Urothelium cell line (cell line): ENCODE measurements at regions not wholly inside any gene's neighbourhood (a gene's known extent, or its start where the extent isn't known, plus 50 kb on each side); places are given as distances from the start of the nearest gene placed in this dataset.
"Not testable (repeated sequence)": the region's sequence is repeated elsewhere in the genome, so short reads cannot be mapped to it uniquely, and the experiment has no call there.

Experiments
- DNase-seq: peaks from one replicate; pipeline ENCODE4 v3.0.0; 2011; ENCODE audit warnings: low spot score, mixed read lengths
- FAIRE-seq: peaks from 2 replicates; lab custom pipeline; 2011; peaks lifted over from hg19 to GRCh38; lab: Jason Lieb, UNC

DNA sequence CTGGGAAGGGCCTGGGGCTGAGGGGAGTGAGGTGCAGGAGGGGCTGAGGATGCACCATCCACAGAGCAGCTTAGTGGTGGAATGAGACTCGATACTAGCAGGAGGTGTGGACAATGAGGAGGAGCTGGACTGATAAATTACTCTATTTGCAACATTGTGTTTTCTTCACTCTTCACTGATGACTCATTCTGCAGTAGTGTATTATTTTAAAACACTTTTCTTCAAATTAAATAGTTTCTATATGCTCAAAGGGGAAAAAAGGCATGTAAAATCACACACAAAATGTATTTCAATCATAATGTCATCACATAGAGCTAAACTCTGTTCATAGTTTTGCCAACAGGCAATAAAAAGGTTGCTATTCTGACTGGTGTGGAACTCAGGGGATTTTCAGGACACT, 467.0 kb upstream of the CTSO start:
- FAIRE-seq (no peak), DNase-seq (no peak)

DNA sequence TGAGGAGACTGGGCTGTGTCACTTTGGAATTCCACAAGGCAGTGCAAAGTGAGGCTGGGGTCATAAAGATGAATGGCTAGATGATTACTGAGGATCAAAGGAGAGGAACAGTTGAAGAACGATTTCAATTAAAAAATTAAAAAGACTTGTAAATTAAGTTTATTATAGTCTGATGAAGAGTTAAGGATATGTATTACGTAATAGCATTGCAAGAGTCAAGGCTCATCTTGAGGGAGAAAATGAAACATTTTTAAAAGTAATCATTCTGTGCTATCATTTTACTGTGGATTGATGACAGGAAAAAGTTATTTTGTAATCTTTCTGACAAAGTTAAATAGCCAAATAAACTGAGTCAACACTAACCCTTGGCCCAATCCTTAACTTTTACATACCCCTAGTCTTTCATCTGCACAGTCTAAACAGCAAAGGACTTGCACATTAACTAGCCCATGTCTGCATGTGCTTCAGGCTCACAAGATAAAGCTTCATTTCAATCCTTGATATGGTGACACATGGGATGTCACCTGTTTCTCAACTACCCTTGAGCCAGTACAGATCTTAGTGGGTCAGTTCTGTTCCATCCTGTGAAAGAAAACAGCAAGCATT, 465.5 kb upstream of the CTSO start:
- DNase-seq (no peak), FAIRE-seq (no peak)

DNA sequence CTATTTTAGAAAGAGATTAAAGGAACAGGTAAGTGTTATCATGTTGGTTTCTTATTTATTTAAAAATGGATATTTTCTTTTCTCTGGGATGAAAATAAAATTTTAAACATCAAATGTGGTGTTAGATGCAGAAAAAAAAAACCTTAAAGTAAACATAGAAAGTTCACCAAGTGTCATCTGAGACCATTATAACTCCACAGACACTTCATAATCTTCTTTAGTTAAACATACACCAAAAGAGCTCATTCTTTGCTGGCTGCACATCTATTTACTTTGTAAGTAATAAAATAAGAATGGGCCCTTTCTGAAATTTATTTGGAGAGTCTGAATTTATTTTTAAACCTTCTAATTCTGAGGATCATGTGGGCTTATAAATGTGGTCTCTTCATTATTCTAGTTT, 460.7 kb upstream of the CTSO start:
- FAIRE-seq (no peak), DNase-seq (no peak)

DNA sequence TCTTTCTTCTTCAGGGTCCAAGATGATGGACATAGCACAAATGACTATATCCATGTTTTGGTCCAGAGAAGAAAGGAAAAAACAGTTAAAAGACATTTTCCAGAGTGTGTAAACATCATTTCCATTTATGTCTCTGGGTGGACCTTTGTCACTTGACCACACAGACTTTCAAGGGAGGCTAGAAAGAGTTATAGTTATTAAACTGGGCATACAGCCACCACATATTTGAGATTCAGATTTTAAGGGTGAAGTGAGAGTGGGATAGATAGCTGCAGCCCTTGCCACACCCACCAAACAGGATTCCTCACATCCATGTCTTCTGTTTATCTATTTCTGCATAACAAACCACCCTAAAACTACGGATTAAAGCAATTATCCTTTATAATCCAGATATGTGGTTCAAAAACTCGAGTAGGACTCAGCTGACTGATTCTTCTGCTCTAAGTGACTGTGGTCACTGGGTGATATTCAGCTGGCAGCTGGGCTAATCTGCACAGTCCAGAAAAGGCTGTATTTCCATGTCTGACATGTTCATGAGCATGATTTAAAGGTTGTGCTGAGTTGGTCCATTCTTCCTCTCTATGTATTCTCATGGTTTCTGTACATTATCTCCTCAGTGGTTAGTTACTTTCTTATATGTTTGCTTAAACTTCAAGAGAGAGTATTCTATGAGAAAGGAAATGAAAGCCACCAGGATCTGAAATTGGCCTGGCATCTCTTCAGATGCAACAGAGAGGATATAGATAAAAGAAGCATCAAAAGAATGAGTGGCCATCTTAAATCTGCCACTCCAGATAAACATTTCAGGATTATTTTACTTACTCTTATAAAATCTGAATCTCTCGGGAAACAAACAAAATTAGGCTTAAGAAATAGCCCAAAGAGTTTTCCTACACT, 459.8 kb upstream of the CTSO start:
- DNase-seq (no peak), FAIRE-seq (no peak)

DNA sequence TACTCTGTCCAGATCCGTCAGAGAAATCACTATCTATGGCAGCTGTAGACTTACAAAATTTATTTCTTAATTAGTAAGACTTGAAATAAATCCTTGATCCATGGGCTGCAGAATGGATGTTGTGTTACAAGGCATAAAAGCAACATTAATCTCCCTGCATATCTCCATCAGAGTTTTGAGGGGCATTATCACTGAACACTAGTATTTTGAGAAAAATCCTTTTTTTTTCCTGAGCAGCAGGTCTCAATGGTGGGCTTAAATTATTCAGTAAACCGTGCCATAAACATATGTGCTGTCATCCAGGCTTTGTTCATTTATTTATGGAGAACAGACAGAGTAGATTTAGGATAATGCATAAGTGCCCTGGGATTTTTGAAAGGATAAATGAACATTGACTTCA, 457.9 kb upstream of the CTSO start:
- no peak for FAIRE-seq

DNA sequence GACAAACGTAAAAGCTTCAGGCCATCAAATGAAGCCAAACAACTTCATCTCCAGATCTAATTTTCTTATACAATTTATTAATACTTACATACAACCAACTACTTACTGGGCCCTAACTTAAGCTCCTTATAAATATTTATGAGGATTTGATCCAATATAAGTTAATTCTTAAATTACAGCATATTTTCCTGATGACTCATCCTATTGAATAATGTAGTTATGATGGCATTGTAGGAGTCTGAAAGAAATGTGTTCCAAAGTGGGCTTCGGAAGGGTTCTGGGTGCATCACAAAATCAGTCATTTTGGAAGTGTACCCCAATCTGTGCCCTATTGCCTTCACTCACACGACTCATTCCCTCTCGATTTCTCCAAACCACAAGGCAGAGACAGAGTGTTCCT, 455.1 kb upstream of the CTSO start:
- DNase-seq (no peak), FAIRE-seq (no peak)

More for the DNA sequence above, 457.9 kb upstream of the CTSO start:
- DNase-seq = no peak

DNA sequence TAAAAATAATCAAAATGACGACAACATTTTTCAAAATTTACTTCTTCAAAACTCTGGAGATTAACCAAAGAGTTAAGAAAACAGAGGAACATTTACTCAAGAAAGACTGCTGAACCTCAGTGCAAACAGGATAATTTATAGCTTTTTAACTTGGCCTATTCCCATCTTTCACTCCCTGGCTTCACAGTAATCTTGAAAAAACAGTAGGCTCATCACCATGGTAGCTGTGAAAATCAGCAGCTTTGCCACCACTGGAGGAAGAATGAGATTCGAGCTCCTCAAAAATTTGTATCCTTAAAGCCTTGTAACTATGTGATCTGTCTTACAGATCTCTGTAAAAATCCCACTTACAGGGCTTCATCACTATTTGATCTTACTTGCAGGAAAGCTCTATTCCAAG, 447.7 kb upstream of the CTSO start:
- DNase-seq = no peak
- FAIRE-seq = no peak

DNA sequence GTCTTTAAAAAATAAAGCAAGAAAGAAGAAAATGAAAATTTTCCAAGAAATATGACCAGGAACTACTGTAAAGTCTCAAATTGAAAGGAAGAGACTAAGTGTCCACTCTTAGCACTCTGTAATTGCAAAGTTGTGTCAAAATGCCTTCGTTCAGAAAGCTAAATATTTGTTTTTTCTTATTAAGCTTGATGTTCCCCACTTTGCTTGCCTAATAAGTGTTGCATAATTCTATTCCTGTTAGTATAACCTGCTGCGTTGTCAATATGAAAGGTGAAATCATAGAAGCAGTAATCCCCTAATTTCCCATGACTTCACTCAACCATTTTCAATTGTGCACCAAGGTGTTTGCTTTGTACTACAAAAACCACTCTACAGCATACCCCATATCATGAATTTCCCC, 442.9 kb upstream of the CTSO start:
- DNase-seq = no peak
- no peak for FAIRE-seq

DNA sequence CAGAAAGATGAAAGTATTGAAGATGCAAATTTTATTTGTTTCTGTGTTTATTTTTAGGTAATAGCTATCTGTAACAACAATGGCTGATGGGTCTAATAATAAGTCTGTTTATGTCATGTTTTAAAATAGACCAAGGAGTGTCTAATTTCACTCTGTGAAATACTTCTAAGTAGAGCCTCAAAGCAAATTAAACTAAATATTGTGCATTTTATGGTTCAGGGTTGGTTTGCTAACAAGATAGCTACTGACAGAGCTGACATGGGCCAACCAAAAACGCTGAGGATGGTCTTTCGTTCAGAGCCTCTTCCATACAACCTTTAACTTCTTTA, 437.6 kb upstream of the CTSO start:
- no peak for FAIRE-seq
- DNase-seq = no peak

DNA sequence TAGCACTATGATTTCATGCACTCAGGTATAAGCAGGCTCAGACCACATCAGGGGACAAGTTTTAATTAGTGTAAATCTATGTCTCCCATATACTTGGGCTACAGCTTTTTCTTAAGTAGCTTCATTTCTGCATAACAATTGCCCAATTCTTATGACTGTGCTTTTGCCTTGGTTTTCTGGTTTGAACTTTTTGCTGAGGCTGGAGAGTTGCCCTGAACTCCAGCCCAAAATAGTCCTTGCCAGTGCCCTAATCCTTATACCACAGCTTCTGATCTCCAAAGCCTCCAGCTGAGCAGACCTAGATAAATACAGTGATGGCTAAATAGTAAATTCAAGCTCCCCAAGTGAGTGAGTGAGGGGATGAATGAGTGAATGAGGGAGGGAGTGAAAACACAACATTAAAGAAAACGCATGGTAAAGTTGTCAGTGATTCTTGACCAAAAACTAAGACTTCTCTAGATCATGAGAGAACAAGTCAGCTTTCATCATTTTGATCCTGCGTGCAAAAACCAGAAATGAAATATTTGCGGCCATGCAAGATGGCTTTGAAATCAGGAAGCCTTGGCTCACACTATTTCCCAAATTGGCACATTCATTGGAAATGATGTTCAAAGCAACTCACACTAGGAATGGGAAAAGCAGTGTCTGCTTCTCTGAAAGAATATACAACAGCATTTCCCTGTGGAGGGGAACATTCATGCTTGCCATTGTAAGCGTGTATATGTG, 437.1 kb upstream of the CTSO start:
- DNase-seq (no peak), FAIRE-seq (no peak)

DNA sequence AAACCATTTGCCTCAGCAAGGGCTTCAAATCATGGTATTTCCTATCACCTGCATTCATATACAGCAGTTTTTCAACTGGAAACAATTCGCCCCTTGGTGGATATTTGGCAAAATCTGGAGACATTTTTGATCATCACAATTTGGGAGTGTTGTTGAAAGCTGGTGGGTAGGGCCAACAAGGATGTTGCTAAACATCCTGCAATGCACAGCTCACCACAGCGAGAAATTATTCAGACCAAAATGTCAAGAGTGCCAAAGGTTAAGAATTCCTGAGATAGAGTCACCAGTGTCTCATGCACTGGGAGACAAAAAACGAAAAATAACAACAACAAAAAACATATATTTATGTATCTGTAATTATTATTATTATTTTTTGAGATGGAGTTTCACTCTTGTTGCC, 435.2 kb upstream of the CTSO start:
- DNase-seq = no peak

DNA sequence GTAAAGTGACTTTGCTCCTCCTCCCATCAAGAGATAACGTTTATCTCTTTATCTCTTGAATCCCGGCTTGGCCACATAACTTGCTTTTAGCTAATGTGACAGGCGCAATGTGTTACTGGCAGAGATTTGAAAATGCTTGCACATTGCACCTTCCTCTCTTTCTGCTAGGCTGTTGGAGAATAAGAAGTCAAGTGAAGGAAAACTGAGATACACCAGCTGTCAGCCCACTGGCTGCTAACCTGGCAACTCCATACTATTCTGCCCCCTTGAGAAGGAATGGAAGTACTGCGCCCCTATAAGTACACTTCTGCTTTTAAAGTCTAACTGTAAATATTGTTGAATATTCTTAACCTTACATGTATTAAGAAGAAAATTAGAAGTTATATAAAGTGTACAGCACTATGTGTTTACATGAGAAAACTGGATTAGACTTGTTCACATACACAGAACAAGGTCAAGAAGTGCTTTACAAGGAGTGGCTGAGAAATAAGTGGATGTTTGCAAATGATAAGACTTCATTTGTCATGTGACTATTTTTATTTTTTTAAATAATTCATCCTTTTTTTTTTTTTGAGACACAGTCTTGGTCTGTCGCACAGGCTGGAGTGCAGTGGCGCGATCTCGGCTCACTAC, 424.5 kb upstream of the CTSO start:
- no peak for FAIRE-seq
- DNase-seq = peak; percentile 23

More for the DNA sequence above, 435.2 kb upstream of the CTSO start:
- no peak for FAIRE-seq

DNA sequence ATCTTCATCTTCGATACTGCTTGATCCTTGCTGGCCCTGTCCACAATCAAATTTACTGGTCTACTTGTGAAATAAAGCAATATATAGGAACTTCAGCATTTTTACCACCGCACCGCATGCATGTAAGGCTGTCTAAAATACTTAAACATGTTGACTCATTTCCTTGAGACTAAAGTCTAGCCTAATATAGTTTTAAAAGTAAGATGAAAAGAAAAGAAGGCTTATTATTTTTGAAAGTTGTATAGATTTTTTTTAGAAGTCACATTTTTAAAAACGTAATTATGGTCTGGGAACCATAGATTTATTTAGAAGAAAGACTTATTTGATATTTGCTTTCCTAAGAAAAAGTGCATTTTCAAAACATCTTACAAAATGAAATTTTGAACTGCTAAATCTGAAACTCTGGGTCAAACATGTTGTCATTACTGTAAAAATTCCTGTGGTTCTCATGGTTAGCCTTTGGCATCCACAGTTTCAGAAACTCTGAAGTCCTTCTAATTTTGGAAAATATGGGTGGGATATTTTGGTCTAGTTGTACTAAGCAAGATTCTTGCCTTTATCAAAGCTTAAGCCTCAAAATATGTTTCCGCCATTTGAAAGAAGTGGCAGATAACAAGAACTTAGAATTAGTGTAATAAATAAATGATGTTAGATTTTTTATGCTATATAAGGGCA, 423.5 kb upstream of the CTSO start:
- DNase-seq (peak; percentile 26), FAIRE-seq (no peak)

DNA sequence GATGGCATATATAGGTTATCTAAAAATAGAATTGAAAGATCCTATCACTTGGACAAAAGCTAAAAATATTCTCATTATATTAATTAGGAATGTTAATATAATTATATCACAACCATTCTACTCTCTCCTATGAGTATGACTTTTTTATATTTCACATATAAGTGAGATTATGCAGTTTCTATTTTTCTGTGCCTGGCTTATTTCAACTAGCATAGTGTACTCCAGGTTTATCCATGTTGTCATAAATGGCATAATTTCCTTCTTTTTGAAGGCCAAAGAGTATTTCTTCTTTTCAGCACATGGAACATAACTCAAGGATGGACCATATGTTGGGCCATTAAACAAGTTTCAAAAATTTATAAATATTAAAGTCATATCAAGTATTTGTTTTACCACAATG, 421.2 kb upstream of the CTSO start:
- no peak for FAIRE-seq
- no peak for DNase-seq

DNA sequence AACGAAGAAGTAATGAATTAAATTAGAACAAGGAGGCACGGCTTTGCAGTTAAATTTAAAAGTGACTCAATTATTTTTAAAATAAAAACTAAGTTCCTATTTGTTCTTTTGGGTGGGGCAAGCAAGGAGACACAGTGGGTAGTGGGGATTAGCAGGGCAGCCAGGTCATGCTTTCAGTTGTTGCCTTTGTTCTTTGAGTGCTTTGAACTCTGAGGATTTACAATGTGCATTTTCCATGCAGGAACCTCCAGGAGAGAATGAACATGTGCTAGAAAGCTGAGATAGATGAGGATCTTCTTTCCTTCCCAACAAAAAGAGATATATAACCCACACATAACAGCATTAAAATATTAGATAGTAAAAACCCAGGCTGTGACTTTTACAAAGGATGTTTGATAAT, 420.4 kb upstream of the CTSO start:
- FAIRE-seq (no peak), DNase-seq (no peak)

DNA sequence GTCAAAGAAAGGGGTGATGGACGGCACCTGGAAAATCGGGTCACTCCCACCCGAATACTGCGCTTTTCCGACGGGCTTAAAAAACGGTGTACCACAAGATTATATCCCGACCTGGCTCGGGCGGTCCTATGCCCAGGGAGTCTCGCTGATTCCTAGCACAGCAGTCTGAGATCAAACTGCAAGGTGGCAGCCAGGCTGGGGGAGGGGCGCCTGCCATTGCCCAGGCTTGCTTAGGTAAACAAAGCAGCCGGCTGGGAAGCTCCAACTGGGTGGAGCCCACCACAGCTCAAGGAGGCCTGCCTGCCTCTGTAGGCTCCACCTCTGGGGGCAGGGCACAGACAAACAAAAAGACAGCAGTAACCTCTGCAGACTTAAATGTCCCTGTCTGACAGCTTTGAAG, 413.8 kb upstream of the CTSO start:
- FAIRE-seq, DNase-seq: not testable (repeated sequence)

DNA sequence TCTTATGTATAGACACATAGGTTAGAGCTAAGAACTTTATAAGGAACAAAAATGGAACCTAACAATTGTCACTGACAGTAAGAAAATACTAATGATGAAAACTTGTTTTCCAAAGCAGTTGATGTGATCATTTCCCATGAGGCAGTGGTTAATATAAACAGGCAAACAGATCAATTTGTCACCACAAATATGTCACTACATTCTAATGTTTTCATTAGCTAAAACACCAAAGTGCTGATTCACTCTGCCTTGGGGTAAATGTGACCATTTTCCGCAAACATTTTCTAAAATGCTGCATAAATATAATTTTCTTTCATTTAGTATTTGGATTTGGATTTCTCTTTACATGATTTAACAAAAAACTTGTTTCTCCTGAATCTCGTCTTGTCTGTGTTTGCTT, 408.9 kb upstream of the CTSO start:
- FAIRE-seq (no peak), DNase-seq (no peak)

DNA sequence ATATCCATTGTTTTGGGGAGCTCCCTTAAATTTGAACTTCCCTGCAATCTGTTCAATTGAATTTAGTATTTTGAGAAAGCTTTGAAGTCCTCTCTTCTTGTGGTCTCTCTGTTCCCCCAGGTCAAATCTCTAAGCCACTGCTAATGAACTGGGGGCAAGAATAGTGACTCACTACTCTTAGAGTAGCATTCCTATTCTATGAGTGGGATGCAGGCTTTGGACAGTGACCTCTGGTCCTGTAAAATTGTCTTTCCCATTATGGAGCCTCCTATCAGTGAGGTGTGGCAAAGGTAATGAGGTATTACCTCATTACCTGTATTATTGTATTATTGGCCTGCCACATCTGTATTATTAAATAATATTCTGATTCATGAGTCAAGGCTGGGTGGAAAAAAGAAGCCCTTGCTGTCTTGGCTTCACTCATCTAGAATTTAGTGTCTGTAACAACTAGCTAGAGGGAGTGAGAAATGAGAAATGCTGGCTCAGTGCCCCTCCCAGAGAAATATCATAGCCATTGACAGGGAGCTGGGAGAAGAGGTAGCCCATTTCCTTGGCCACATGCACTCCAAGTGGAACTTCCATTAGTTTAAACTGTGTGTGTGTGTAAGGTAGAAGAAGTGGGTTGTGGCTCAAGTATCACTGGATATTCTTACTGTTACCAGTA, 393.9 kb upstream of the CTSO start:
- FAIRE-seq = no peak
- peak; percentile 35 for DNase-seq

DNA sequence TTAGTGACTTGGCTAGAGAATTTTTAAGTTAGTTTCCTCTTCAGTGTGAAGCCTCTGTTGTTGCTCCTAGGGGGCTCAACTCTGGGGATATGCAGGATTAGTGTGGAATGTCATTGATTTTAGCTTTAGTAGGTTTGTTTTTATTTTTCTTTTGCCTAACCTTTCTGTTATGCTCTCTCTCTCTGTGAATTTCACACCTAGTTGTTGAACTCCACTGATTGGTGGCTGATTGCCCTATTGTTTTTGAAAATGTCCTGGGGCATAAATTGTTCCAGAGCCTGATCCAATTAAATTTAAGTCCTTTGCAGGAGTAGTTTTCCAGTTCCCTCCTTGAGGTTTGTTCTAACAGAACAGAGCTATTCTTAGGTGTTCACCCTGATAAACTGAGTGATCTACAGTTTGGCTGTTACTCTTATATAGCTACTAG, 393.3 kb upstream of the CTSO start:
- no peak for FAIRE-seq

DNA sequence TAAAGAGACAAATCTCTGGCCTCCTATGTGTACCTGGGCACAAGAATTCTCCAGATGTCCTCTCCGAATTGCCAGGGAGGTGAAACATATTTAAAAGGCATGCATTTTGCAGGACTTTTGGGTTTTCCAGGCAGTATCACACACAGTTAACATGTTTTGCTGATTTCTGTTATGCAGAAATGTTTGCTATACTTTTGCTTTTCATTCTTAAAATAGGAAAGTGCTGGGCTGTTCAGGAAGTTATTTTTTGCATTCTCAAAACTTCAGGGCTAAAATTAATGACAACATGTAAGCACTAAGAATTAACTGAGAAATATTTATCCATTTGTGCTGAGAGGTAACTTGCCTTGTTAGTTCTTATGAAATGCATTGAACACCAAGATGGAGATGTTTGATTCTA, 390.7 kb upstream of the CTSO start:
- FAIRE-seq (no peak), DNase-seq (no peak)

More for the DNA sequence above, 393.3 kb upstream of the CTSO start:
- no peak for DNase-seq
